ENCODE measurements at regions not wholly inside any gene's neighbourhood (a gene's known extent, or its start where the extent isn't known, plus 50 kb on each side); places are given as distances from the start of the nearest gene placed in this dataset.

DNA sequence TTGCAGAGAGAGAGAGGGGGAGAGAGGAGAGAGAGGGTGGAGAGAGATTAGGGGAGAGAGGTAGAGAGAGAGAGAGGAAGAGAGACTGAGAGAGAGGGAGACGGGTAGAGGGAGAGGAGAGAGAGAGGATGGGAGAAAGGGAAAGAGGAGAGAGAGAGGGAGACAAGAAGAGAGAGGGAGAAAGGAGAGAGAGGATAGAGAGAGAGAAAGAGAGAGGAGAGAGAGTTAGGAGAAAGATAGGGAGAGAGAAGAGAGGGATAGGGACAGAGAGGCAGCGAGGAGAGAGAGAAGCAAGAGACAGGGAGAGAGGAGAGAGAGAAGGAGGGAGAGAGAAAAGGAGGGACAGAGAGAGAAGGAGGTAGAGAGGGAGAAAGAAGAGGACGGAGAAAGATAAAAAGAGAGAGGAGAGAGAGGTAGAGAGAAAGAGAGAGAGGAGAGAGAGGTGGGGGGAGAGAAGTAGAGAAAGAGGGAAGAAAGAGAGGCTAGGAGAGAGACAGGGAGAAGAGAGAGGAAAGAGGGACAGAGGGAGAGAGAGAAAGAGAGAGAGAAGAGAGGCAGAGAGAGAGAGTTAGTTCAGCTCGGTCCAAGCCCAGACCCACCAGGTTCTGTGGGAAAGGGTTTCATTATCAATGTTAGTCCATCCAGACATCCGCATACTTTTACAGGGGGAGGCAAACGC is 399.3 kb downstream of the ZSWIM6 start:
- TF ChIP-seq CTCF (IDR thresholded peaks at IDR 0.05) = no peak
- no peak for TF ChIP-seq POLR2A (IDR thresholded peaks at IDR 0.05)

All from lower leg skin (tissue), 3 donors.